ENCODE measurements at regions not wholly inside any gene's neighbourhood (a gene's known extent, or its start where the extent isn't known, plus 50 kb on each side); places are given as distances from the start of the nearest gene placed in this dataset.

GRCh38 chr11:23594755-23595154 is 734.5 kb upstream of the CCDC179 start:
- TF ChIP-seq CTCF (IDR thresholded peaks at IDR 0.05) (no peak), POLR2A (IDR thresholded peaks at IDR 0.05) (no peak)

All from esophagus squamous epithelium (tissue), 4 donors.